Germinal center (tissue), 1 donor: ENCODE measurements at regions not wholly inside any gene's neighbourhood (a gene's known extent, or its start where the extent isn't known, plus 50 kb on each side); places are given as distances from the start of the nearest gene placed in this dataset.
"Not testable (repeated sequence)": the region's sequence is repeated elsewhere in the genome, so short reads cannot be mapped to it uniquely, and the experiment has no call there.

Experiments used
- DNase-seq: peaks from one replicate; pipeline ENCODE4 v3.0.0; 2012; ENCODE audit warnings: mixed read lengths, low spot score

- no peak for DNase-seq
Observed at GRCh38 chr12:87413784-87414183, 615.4 kb downstream of the C12orf50 start.

DNA sequence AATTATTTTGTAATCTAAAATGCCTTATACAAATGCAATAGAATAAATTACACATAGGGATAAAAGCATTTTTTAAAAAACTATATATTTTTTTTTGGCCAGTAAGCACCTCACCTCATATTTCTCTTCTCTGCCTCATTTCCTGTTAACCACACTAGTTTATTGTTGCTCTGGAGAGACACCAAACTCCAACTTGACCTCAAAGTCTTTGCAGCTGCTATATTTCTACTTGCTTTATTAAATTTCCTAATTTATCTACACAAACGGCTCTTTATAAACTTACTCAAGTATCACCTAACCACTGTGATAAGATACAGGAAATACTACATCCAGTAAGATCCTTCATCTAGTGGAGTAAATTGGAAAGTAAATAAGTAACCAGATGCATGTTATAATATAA lies 622.3 kb downstream of the C12orf50 start:
- no peak for DNase-seq

DNA sequence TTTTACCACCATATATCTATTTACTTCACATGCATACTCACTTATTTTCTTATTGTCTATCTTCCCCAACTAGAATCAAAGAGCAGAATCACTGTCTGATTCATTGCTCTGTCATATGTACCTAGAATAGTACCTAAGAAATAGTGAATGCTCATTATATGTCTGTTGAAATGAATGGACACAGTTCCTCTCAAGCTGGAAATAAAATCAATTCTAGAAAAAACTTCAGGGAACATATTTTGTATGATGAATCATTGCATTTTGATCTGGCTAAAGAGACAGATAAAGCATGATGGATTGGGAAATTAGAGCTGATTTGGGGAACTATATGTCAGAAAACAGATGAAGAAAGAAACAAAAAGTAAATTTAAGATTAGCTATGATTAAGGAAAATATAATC lies 623.3 kb downstream of the C12orf50 start:
- DNase-seq, result no peak

DNA sequence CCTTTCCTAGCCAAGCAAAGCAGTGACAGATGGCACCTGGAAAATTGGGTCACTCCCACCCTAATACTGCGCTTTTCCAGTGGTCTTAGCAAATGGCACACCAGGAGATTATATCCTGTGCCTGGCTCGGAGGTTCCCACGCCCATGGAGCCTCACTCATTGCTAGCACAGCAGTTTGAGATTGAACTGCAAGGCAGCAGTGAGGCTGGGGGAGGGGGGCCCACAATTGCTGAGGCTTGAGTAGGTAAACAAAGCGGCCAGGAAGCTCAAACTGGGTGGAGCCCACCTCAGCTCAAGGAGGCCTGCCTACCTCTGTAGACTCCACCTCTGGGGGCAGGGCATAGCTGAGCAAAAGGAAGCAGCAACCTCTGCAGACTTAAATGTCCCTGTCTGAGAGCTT lies 635.0 kb downstream of the C12orf50 start:
- DNase-seq, result not testable (repeated sequence)

GRCh38 chr12:87388376-87388775 lies 640.8 kb downstream of the C12orf50 start:
- DNase-seq, result no peak

- DNase-seq, result no peak
Observed at GRCh38 chr12:87385322-87385721, 643.9 kb downstream of the C12orf50 start.

- DNase-seq, result no peak
Observed at GRCh38 chr12:87384226-87384625, 645.0 kb downstream of the C12orf50 start.

DNA sequence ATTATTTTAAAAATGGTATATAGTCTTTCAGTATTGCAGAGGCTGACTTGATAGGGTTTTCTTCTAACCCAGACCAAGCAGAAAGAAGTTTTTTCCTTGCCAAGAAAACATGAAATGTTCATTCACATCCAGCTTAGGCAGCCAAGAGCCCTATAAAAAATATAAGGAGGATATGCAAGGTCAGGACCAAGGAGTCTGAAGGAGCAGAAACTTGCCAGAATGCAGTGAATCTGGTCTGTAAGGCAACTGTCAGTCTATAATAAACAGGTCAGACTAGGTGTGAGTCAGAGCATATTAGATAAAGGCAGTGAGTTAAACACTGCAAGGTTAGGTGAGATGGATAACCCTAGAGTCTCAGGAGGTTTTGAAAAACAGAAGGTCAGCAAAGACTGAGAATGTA lies 645.5 kb downstream of the C12orf50 start:
- DNase-seq, result no peak

DNA sequence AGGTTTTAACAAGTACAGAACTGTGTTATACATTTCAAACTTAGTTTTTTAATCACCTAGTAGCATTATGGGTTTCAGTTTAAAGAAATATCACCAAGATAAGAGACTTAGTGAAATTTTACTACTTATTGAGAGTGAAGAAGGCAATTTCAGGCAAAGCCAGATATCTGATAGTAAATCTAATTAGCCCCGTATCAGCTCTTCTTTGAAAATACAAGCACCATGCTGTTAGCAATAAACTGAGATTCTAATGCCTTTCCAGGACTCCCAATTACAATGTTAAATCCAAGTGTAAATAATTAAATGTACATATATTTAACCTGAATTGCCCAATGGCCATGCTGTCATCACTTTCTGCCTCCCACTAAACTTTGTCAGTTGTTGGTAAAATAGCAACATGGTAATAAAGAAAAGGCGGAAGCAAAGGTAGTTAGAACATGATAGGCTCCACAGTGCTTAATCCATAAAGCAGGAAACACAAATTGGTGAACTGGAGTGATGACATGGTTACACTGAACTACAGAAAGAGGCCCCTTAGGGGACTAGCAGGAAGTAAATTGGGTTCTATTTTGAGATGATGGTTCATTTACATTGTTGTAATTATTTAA lies 646.1 kb downstream of the C12orf50 start:
- DNase-seq, result no peak

DNA sequence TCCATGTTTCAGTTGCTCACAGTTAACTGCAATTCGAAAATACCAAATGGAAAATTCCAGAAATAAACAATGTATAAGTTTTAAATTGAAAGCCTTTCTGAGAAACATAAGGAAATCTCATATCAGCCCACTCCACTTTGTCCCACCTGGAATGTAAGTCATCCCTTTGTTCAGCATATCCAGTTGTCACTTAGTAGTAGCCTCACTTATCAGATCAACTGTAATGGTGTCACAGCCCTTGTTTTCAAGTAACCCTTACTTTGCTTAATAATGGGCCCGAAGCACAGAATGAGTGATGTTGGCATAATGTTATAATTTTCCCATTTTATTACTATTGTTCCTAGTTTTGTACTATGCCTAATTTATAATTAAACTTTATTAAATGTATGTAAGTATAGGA lies 646.8 kb downstream of the C12orf50 start:
- DNase-seq, result no peak

GRCh38 chr12:87381742-87382141 lies 647.5 kb downstream of the C12orf50 start:
- no peak for DNase-seq

- DNase-seq, result no peak
Observed at GRCh38 chr12:87378526-87378925, 650.7 kb downstream of the C12orf50 start.

DNA sequence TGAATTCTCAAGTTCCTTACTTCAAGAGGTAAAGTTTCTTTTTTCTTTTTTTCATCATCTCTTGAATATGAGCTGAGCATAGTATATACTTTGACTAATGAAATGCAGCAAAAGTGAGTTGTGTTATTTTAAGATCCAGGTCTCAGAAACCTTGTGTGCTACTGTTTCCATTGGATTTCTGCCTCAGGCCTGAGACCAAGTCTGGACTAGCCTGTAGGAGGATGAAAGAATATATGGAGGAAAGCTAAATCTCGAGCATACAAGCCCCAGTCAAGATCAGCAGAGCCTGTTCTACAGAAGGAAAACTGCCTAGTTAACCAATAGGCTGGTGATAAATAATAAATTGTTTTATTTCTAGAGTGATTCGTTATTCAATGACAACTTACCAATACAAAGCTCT lies 652.5 kb downstream of the C12orf50 start:
- DNase-seq, result no peak

- DNase-seq, result no peak
Observed at GRCh38 chr12:87369161-87369560, 660.0 kb downstream of the C12orf50 start.

- no peak for DNase-seq
Observed at GRCh38 chr12:87368259-87368658, 660.9 kb downstream of the C12orf50 start.

DNA sequence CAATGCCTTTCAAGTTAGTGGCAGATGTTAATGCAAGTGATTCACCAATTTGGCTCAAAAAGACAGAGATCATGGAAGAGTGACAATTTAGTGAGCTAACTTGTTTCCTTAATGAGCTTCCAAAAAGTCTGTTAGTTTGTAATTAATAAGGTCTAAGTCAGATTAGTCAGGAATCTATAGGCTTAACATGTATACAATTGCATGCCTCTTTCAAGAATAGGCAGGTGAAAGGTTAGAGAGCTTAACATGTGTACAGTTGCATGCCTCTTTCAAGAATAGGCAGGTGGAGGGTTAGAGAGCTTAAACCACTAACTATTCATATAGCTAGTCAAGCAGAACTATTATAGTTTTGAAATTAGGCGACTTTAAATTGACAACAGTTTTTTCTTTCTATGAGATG lies 663.8 kb downstream of the C12orf50 start:
- no peak for DNase-seq

GRCh38 chr12:87363497-87364084 lies 665.6 kb downstream of the C12orf50 start:
- no peak for DNase-seq

- no peak for DNase-seq
Observed at GRCh38 chr12:87349681-87350080, 679.5 kb downstream of the C12orf50 start.

GRCh38 chr12:87348071-87348470 lies 681.1 kb downstream of the C12orf50 start:
- no peak for DNase-seq

- DNase-seq, result no peak
Observed at GRCh38 chr12:87344699-87345098, 684.5 kb downstream of the C12orf50 start.

DNA sequence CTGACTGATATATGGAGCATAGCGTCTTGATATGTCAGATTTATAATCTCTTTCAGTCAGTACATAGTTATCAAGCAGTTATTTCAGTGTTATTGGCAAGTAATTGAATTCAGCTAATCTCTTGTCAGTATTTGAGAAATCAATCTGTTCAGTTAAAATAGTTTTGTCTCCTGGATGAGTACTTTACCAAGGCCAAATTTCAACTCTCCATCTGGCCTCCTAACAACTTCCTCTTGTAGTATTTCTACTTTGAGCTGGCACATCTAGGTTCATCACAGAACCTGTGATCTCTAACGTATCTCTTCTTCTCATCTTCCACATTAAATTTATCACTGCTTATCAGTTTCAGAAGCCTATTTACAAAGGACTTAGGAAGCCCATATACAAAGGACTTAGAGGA lies 690.5 kb downstream of the C12orf50 start:
- no peak for DNase-seq

DNA sequence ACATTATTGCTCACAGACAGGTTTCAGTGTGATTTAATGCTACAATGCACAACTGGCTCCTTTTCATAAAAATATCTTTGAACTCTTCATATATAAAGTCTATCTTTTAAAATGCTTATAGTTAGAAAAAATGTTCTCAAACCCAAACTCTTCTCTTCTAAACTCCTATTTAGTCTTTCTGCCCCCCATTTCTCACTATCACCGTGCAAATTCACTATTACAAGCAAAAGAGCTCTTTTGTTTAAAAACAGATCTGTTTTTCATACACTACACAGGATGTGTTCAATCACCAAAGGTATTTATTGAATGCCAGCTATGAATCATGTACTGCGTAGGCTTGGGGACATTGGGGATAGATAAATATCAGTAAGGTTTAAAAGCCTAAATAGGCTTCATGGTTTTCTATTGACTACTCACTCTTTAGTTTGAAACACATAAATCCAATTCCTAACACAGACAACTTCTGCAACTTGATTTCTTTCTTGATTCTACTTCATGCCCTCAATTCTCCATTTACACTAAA lies 692.3 kb downstream of the C12orf50 start:
- DNase-seq, result no peak

GRCh38 chr12:87332987-87333726 lies 696.0 kb downstream of the C12orf50 start:
- no peak for DNase-seq
